ENCODE measurements at regions not wholly inside any gene's neighbourhood (a gene's known extent, or its start where the extent isn't known, plus 50 kb on each side); places are given as distances from the start of the nearest gene placed in this dataset.

- peaks cover 3 to 64% (median 24%) of the 10 kb centered on the region in 12 donors for H3K4me1 ChIP-seq
- peak overlapping the region in 1 of 12 donors; percentile 87 for H3K27ac ChIP-seq
- intact Hi-C loops (cut with DNase I) = loop anchor here in 1 of 10 donors (10.0 kb wide), 1 partner anchor 51 kb away; the partner anchor contains the start of gene CD93
- 93 to 94% (median 94%) methylated on average over 8 of the region's 8 CpGs for WGBS, 4 donors
- H3K36me3 ChIP-seq = no peaks in the 10 kb centered on the region
- no peaks in the 10 kb centered on the region for H3K9me3 ChIP-seq
- peak in 1 of 4 donors; percentile 38 for ATAC-seq
- TF ChIP-seq POLR2A (IDR thresholded peaks at IDR 0.05) (no peak), CTCF (IDR thresholded peaks at IDR 0.05) (no peak)
- H3K27me3 ChIP-seq = no peaks in the 10 kb centered on the region
- H3K4me3 ChIP-seq = no peak overlapping the region
- DNase-seq = no peak
Observed at GRCh38 chr20:23135449-23136420, 49.6 kb upstream of the CD93 start.

All from heart left ventricle (tissue), 16 donors.